ENCODE measurements at regions not wholly inside any gene's neighbourhood (a gene's known extent, or its start where the extent isn't known, plus 50 kb on each side); places are given as distances from the start of the nearest gene placed in this dataset.
A peak's percentile ranks its signal among the peaks of the same experiment; 100 is the strongest.

- DNase-seq, result no peak
These were observed 617.7 kb upstream of the CDH2 start for GRCh38 chr18:28794459-28795245.

GRCh38 chr18:28793901-28794300, 617.0 kb upstream of the CDH2 start:
- DNase-seq, result no peak

- DNase-seq, result no peak
These were observed 615.6 kb upstream of the CDH2 start for GRCh38 chr18:28792404-28793086.

- DNase-seq, result no peak
These were observed 614.2 kb upstream of the CDH2 start for GRCh38 chr18:28791101-28791500.

- DNase-seq, result peak; percentile 72
These were observed 612.6 kb upstream of the CDH2 start for GRCh38 chr18:28789502-28789901.

- DNase-seq, result no peak
These were observed 610.0 kb upstream of the CDH2 start for GRCh38 chr18:28786926-28787325.

- DNase-seq, result no peak
These were observed 604.9 kb upstream of the CDH2 start for GRCh38 chr18:28781616-28782362.

GRCh38 chr18:28778706-28779105, 601.8 kb upstream of the CDH2 start:
- DNase-seq, result no peak

GRCh38 chr18:28777756-28778155, 600.8 kb upstream of the CDH2 start:
- DNase-seq, result no peak

- no peak for DNase-seq
These were observed 594.9 kb upstream of the CDH2 start for GRCh38 chr18:28771849-28772248.

GRCh38 chr18:28768791-28769768, 592.1 kb upstream of the CDH2 start:
- DNase-seq, result no peak

- no peak for DNase-seq
These were observed 590.8 kb upstream of the CDH2 start for GRCh38 chr18:28767727-28768211.

GRCh38 chr18:28767201-28767600, 590.3 kb upstream of the CDH2 start:
- no peak for DNase-seq

- no peak for DNase-seq
These were observed 589.8 kb upstream of the CDH2 start for GRCh38 chr18:28766721-28767120.

- DNase-seq, result no peak
These were observed 589.1 kb upstream of the CDH2 start for GRCh38 chr18:28766027-28766426.

- no peak for DNase-seq
These were observed 583.4 kb upstream of the CDH2 start for GRCh38 chr18:28760299-28760698.

GRCh38 chr18:28757466-28758008, 580.6 kb upstream of the CDH2 start:
- DNase-seq, result no peak

GRCh38 chr18:28743115-28743514, 566.2 kb upstream of the CDH2 start:
- no peak for DNase-seq

GRCh38 chr18:28740575-28740974, 563.6 kb upstream of the CDH2 start:
- DNase-seq, result no peak

- DNase-seq, result no peak
These were observed 560.0 kb upstream of the CDH2 start for GRCh38 chr18:28736951-28737350.

- no peak for DNase-seq
These were observed 559.3 kb upstream of the CDH2 start for GRCh38 chr18:28736223-28736622.

GRCh38 chr18:28735731-28736130, 558.8 kb upstream of the CDH2 start:
- DNase-seq, result no peak

All from retina (tissue), 1 donor.